ENCODE measurements at regions not wholly inside any gene's neighbourhood (a gene's known extent, or its start where the extent isn't known, plus 50 kb on each side); places are given as distances from the start of the nearest gene placed in this dataset.

DNA sequence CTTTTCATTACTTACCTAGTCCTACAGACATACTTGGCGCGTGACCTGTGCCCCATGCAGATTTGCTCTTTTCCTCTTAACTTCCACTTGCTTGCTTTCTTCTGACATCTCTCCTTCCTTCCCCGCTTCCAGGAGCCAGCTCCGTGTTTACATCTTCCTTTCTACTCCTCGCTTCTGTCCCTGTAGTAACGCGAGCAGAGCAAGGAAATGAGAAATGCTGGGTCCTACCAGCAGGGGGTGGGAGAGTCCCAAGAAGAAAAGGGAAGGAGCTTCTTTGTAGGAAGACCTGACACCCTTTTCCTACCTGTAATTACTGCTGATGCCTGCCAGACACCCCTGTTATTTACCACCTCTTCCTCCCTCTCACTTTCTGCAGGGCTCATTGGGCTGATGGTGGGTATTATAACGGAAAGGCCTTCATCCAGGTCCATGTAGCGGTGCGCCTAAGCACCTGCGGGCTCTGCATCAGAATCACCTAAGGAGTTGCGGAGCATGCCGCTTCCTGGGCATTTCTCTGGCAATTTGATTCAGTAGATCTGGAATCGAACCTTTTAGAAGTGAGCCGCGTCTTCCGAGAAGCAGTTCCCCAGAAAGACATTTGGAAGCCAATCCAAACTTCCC, 1260.8 kb upstream of the WWC1 start:
- no peaks in the 10 kb centered on the region for H3K36me3 ChIP-seq (ENCODE audit: control insufficient read depth in 2 of 2, extremely low read depth in 1 of 2, insufficient read depth in 2 of 2, low read length in 2 of 2)
- FAIRE-seq (no peak), DNase-seq (ENCODE audit: low read depth, low spot score) (no peak)
- TF ChIP-seq, protein P1, sequence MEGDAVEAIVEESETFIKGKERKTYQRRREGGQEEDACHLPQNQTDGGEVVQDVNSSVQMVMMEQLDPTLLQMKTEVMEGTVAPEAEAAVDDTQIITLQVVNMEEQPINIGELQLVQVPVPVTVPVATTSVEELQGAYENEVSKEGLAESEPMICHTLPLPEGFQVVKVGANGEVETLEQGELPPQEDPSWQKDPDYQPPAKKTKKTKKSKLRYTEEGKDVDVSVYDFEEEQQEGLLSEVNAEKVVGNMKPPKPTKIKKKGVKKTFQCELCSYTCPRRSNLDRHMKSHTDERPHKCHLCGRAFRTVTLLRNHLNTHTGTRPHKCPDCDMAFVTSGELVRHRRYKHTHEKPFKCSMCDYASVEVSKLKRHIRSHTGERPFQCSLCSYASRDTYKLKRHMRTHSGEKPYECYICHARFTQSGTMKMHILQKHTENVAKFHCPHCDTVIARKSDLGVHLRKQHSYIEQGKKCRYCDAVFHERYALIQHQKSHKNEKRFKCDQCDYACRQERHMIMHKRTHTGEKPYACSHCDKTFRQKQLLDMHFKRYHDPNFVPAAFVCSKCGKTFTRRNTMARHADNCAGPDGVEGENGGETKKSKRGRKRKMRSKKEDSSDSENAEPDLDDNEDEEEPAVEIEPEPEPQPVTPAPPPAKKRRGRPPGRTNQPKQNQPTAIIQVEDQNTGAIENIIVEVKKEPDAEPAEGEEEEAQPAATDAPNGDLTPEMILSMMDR (optimal IDR thresholded peaks at IDR 0.05 in 1 of 3, IDR thresholded peaks at IDR 0.05 in 1 of 3, conservative IDR thresholded peaks at IDR 0.05 in 1 of 3; ENCODE audit: extremely low read depth in 1 of 3, insufficient read depth in 2 of 3, low read length in 3 of 3) = peak; percentile 42 to 53 (median 47)
- TF ChIP-seq EZH2 (IDR thresholded peaks at IDR 0.05; ENCODE audit: low read length) = no peak
- dilution Hi-C loops (cut with MboI; ENCODE audit: extremely low pct_ligation_motif_present, low sequenced_read_pairs) = no loop called here
- no peaks in the 10 kb centered on the region for H4K20me1 ChIP-seq (ENCODE audit: control insufficient read depth, extremely low read depth, insufficient read depth, low read length)
- no peak overlapping the region for H3K9ac ChIP-seq (ENCODE audit: control insufficient read depth, extremely low read depth, insufficient read depth, low read length)
- no peak overlapping the region for H3K27ac ChIP-seq (ENCODE audit: control insufficient read depth, insufficient read depth, low read length)
- no peak overlapping the region for H3K4me3 ChIP-seq (ENCODE audit: control insufficient read depth in 2 of 3, extremely low read depth in 1 of 3, insufficient read depth in 2 of 3, low read depth in 1 of 3, low read length in 3 of 3)
- no peaks in the 10 kb centered on the region for H3K27me3 ChIP-seq (ENCODE audit: control insufficient read depth, extremely low read depth, insufficient read depth, low read length)
- H3K9me3 ChIP-seq (ENCODE audit: control insufficient read depth, low read depth, low read length) = no peaks in the 10 kb centered on the region
- no peak overlapping the region for H3K4me2 ChIP-seq (ENCODE audit: control insufficient read depth, extremely low read depth, insufficient read depth, low read depth, low read length)
- H2AFZ ChIP-seq (ENCODE audit: control insufficient read depth, low read length) = no peak overlapping the region
- H3K4me1 ChIP-seq (ENCODE audit: control insufficient read depth, extremely low read depth, insufficient read depth, low read length) = no peaks in the 10 kb centered on the region
- no peaks in the 10 kb centered on the region for H3K79me2 ChIP-seq (ENCODE audit: control insufficient read depth, insufficient read depth, low read length)
- no peaks in the 10 kb centered on the region for H3K9me1 ChIP-seq (ENCODE audit: control insufficient read depth, extremely low read depth, insufficient read depth, low read length)

DNA sequence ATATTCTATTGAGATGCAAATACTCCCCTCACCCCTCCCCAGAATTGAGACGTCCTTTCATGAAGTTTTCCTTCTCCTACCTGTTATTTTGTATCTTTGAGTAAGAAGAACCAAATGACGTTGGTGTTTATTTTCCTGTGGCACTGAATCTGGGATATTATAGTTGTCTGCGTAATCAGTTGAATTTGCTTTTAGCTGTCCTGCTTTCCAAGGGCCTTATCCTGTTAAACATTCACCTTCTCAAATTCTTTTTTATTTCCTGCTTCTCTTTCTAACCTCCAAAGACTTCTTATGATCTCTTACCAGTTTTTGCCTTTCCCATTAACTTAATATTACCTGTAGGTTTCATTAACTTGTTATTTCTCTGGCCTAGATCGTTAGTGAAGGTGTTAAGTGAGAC, 1254.9 kb upstream of the WWC1 start:
- Histone ChIP-seq H3K4me3 (ENCODE audit: control insufficient read depth in 2 of 3, extremely low read depth in 1 of 3, insufficient read depth in 2 of 3, low read depth in 1 of 3, low read length in 3 of 3) (no peak overlapping the region), H3K36me3 (ENCODE audit: control insufficient read depth in 2 of 2, extremely low read depth in 1 of 2, insufficient read depth in 2 of 2, low read length in 2 of 2) (no peaks in the 10 kb centered on the region), H3K4me1 (ENCODE audit: control insufficient read depth, extremely low read depth, insufficient read depth, low read length) (no peaks in the 10 kb centered on the region), H3K9ac (ENCODE audit: control insufficient read depth, extremely low read depth, insufficient read depth, low read length) (no peak overlapping the region), H3K27ac (ENCODE audit: control insufficient read depth, insufficient read depth, low read length) (no peak overlapping the region), H2AFZ (ENCODE audit: control insufficient read depth, low read length) (no peak overlapping the region), H4K20me1 (ENCODE audit: control insufficient read depth, extremely low read depth, insufficient read depth, low read length) (no peaks in the 10 kb centered on the region), H3K9me3 (ENCODE audit: control insufficient read depth, low read depth, low read length) (no peaks in the 10 kb centered on the region), H3K9me1 (ENCODE audit: control insufficient read depth, extremely low read depth, insufficient read depth, low read length) (no peaks in the 10 kb centered on the region), H3K27me3 (ENCODE audit: control insufficient read depth, extremely low read depth, insufficient read depth, low read length) (no peaks in the 10 kb centered on the region), H3K4me2 (ENCODE audit: control insufficient read depth, extremely low read depth, insufficient read depth, low read depth, low read length) (no peak overlapping the region), H3K79me2 (ENCODE audit: control insufficient read depth, insufficient read depth, low read length) (no peaks in the 10 kb centered on the region)
- TF ChIP-seq, protein P1 (optimal IDR thresholded peaks at IDR 0.05 in 1 of 3, IDR thresholded peaks at IDR 0.05 in 1 of 3, conservative IDR thresholded peaks at IDR 0.05 in 1 of 3; ENCODE audit: extremely low read depth in 1 of 3, insufficient read depth in 2 of 3, low read length in 3 of 3) = no peak
- TF ChIP-seq EZH2 (IDR thresholded peaks at IDR 0.05; ENCODE audit: low read length) = no peak
- no peak for DNase-seq (ENCODE audit: low read depth, low spot score)
- FAIRE-seq = no peak
- dilution Hi-C loops (cut with MboI; ENCODE audit: extremely low pct_ligation_motif_present, low sequenced_read_pairs) = no loop called here

Measured in keratinocyte (primary cell).